Mesenchymal stem cell (in vitro differentiated cells and primary cell): ENCODE measurements at regions not wholly inside any gene's neighbourhood (a gene's known extent, or its start where the extent isn't known, plus 50 kb on each side); places are given as distances from the start of the nearest gene placed in this dataset.

ENCODE experiments used
- DNase-seq: peaks from one replicate; pipeline ENCODE4 v3.0.0-alpha.2; 2013
- H2AFZ ChIP-seq: one replicate; pipeline ENCODE4 v1.6.1; 2013; ENCODE audit warnings: low read depth, mild to moderate bottlenecking, control low read depth, inconsistent platforms, low read length, moderate library complexity
- H2AK5ac ChIP-seq: 2 replicates; pipeline ENCODE4 v1.6.1; 2013; ENCODE audit warnings: low read length, moderate library complexity, mild to moderate bottlenecking, inconsistent platforms; ENCODE audit not compliant: severe bottlenecking
- H2BK120ac ChIP-seq: one replicate; pipeline ENCODE4 v1.6.1; 2013; ENCODE audit warnings: low read depth, mild to moderate bottlenecking, inconsistent platforms, low read length, moderate library complexity
- H2BK12ac ChIP-seq, 2 experiments: one replicate each; pipeline ENCODE4 v1.6.1; 2013; ENCODE audit warnings: inconsistent platforms in 2 of 2, low read length in 2 of 2, mild to moderate bottlenecking in 2 of 2, moderate library complexity in 2 of 2, control low read depth in 1 of 2
- H2BK15ac ChIP-seq: one replicate; pipeline ENCODE4 v1.6.1; 2013; ENCODE audit warnings: mild to moderate bottlenecking, low read depth, inconsistent platforms; ENCODE audit not compliant: poor library complexity, severe bottlenecking
- H2BK5ac ChIP-seq: 2 replicates; pipeline ENCODE4 v1.6.1; 2013; ENCODE audit warnings: low read depth, mild to moderate bottlenecking, low read length, control low read depth, inconsistent platforms; ENCODE audit not compliant: poor library complexity, severe bottlenecking
- H3K14ac ChIP-seq, 2 experiments: one replicate each; pipeline ENCODE4 v1.6.1; 2013; ENCODE audit warnings: inconsistent platforms in 2 of 2, low read length in 2 of 2, control low read depth in 1 of 2, mild to moderate bottlenecking in 1 of 2, moderate library complexity in 1 of 2
- H3K18ac ChIP-seq, 2 experiments: one replicate each; pipeline ENCODE4 v1.6.1; 2013; ENCODE audit warnings: inconsistent platforms in 2 of 2, low read length in 2 of 2, control low read depth in 1 of 2, low read depth in 1 of 2, mild to moderate bottlenecking in 1 of 2
- H3K23ac ChIP-seq, 2 experiments: one replicate each; pipeline ENCODE4 v1.6.1; 2013; ENCODE audit warnings: inconsistent platforms in 2 of 2, low read length in 2 of 2, mild to moderate bottlenecking in 2 of 2, moderate library complexity in 2 of 2, control low read depth in 1 of 2
- H3K27ac ChIP-seq: 2 replicates; pipeline ENCODE4 v1.5.1; 2013; ENCODE audit warnings: mild to moderate bottlenecking, moderate library complexity, low read length, control low read depth, inconsistent platforms; ENCODE audit not compliant: poor library complexity, severe bottlenecking
- H3K27me3 ChIP-seq, 2 experiments: 2 replicates each; pipeline versions ENCODE4 v1.6.1 to v1.7.0; 2013; ENCODE audit warnings: low read length in 2 of 2, mild to moderate bottlenecking in 2 of 2, moderate library complexity in 2 of 2, control low read depth in 1 of 2, inconsistent platforms in 1 of 2; ENCODE audit not compliant: control insufficient read depth in 1 of 2, insufficient read depth in 1 of 2
- H3K36me3 ChIP-seq, 2 experiments: 2 replicates each; pipeline versions ENCODE4 v1.6.1 to v1.7.0; 2013; ENCODE audit warnings: low read length in 2 of 2, control low read depth in 1 of 2, inconsistent platforms in 1 of 2, low read depth in 1 of 2, mild to moderate bottlenecking in 1 of 2; ENCODE audit not compliant: insufficient read depth in 2 of 2, control insufficient read depth in 1 of 2
- H3K4ac ChIP-seq, 2 experiments: one replicate each; pipeline ENCODE4 v1.6.1; 2013; ENCODE audit warnings: inconsistent platforms in 2 of 2, low read length in 2 of 2, mild to moderate bottlenecking in 2 of 2, moderate library complexity in 2 of 2, control low read depth in 1 of 2, low read depth in 1 of 2
- H3K4me1 ChIP-seq: 2 replicates; pipeline ENCODE4 v1.6.1; 2013; ENCODE audit warnings: low read depth, low read length, control low read depth; ENCODE audit not compliant: control insufficient read depth, insufficient read depth
- H3K4me2 ChIP-seq: 2 replicates; pipeline ENCODE4 v1.6.1; 2013; ENCODE audit warnings: low read length, mild to moderate bottlenecking, inconsistent platforms; ENCODE audit not compliant: poor library complexity, severe bottlenecking
- H3K4me3 ChIP-seq, 2 experiments: 2 replicates each; pipeline versions ENCODE4 v1.5.1 to v1.7.0; 2013; ENCODE audit warnings: low read length in 2 of 2, mild to moderate bottlenecking in 2 of 2, control low read depth in 1 of 2, low read depth in 1 of 2; ENCODE audit not compliant: insufficient read depth in 1 of 2
- H3K79me1 ChIP-seq: replicated peaks from 2 replicates; pipeline ENCODE4 v1.6.1; 2013; ENCODE audit warnings: mild to moderate bottlenecking, control low read depth, low read length, inconsistent platforms; ENCODE audit not compliant: poor library complexity, severe bottlenecking
- H3K9ac ChIP-seq: 2 replicates; pipeline ENCODE4 v1.7.0; 2013; ENCODE audit warnings: mild to moderate bottlenecking, low read length, moderate library complexity
- H3K9me3 ChIP-seq: 2 replicates; pipeline ENCODE4 v1.7.0; 2013; ENCODE audit warnings: mild to moderate bottlenecking, low read length; ENCODE audit not compliant: control insufficient read depth
- H4K8ac ChIP-seq: one replicate; pipeline ENCODE4 v1.6.1; 2013; ENCODE audit warnings: inconsistent platforms, mild to moderate bottlenecking, low read length, moderate library complexity
- H4K91ac ChIP-seq: one replicate; pipeline ENCODE4 v1.6.1; 2013; ENCODE audit warnings: mild to moderate bottlenecking, low read length, inconsistent platforms
- WGBS: methylation state at CpG from one replicate; pipeline ENCODE4 v1.1.7; 2013; ENCODE audit warnings: mixed read lengths; 5-methylcytosine and 5-hydroxymethylcytosine counted together

DNA sequence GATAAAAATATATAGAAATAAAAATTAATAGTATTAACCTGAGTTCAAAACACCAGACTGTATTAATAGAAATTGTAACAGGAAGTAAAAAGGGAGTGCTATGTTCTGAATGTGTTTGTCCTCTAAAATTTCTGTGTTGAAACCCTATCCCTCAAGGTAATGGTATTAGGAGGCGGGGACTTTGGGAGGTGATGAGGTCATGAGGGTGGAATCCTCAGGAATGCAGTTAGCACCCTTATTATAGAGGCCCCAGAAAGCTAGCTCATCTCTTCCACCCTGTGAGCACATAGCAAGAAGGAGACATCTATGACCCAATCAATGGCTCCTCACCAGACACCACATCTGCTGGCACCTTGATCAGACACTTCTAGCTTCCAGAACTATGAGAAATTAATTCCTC, 124.5 kb downstream of the CMPK2 start:
- H2BK15ac ChIP-seq, result no peak overlapping the region
- H2BK120ac ChIP-seq, result no peak overlapping the region
- H3K9me3 ChIP-seq, result no peaks in the 10 kb centered on the region
- H3K14ac ChIP-seq, result no peak overlapping the region
- H2BK5ac ChIP-seq, result no peak overlapping the region
- no peak overlapping the region for H3K27ac ChIP-seq
- no peak overlapping the region for H3K23ac ChIP-seq
- no peaks in the 10 kb centered on the region for H3K36me3 ChIP-seq
- DNase-seq, result no peak
- H3K9ac ChIP-seq, result no peak overlapping the region
- H3K4me2 ChIP-seq, result no peak overlapping the region
- H3K4me3 ChIP-seq, result no peak overlapping the region
- no peaks in the 10 kb centered on the region for H3K4me1 ChIP-seq
- no peak overlapping the region for H3K4ac ChIP-seq
- no peak overlapping the region for H2AK5ac ChIP-seq
- H3K79me1 ChIP-seq, result no peaks in the 10 kb centered on the region
- no peak overlapping the region for H2BK12ac ChIP-seq
- WGBS, result 67% methylated on average over 1 of the region's 1 CpG
- no peaks in the 10 kb centered on the region for H3K27me3 ChIP-seq
- H4K91ac ChIP-seq, result no peak overlapping the region
- H3K18ac ChIP-seq, result no peak overlapping the region
- H4K8ac ChIP-seq, result no peak overlapping the region
- H2AFZ ChIP-seq, result no peak overlapping the region

GRCh38 chr2:6744038-6744437, 121.7 kb downstream of the CMPK2 start:
- no peak overlapping the region for H2AK5ac ChIP-seq
- H3K9ac ChIP-seq, result no peak overlapping the region
- WGBS, result 100% methylated on average over 2 of the region's 4 CpGs
- DNase-seq, result no peak
- no peak overlapping the region for H2BK15ac ChIP-seq
- no peak overlapping the region for H3K4me3 ChIP-seq
- H2BK12ac ChIP-seq, result no peak overlapping the region
- H3K79me1 ChIP-seq, result no peaks in the 10 kb centered on the region
- no peak overlapping the region for H4K8ac ChIP-seq
- no peaks in the 10 kb centered on the region for H3K36me3 ChIP-seq
- no peaks in the 10 kb centered on the region for H3K4me1 ChIP-seq
- H4K91ac ChIP-seq, result no peak overlapping the region
- no peak overlapping the region for H2BK5ac ChIP-seq
- H3K4me2 ChIP-seq, result no peak overlapping the region
- no peak overlapping the region for H3K27ac ChIP-seq
- no peak overlapping the region for H3K18ac ChIP-seq
- no peak overlapping the region for H2AFZ ChIP-seq
- H2BK120ac ChIP-seq, result no peak overlapping the region
- H3K27me3 ChIP-seq, result no peaks in the 10 kb centered on the region
- no peak overlapping the region for H3K4ac ChIP-seq
- H3K9me3 ChIP-seq, result no peaks in the 10 kb centered on the region
- no peak overlapping the region for H3K23ac ChIP-seq
- no peak overlapping the region for H3K14ac ChIP-seq

GRCh38 chr2:6747433-6747832, 118.3 kb downstream of the CMPK2 start:
- Histone ChIP-seq H3K18ac (no peak overlapping the region), H2AFZ (no peak overlapping the region), H2BK5ac (no peak overlapping the region), H2BK12ac (no peak overlapping the region), H3K9me3 (no peaks in the 10 kb centered on the region), H3K79me1 (no peaks in the 10 kb centered on the region), H3K9ac (no peak overlapping the region), H4K8ac (no peak overlapping the region), H3K14ac (no peak overlapping the region), H3K23ac (no peak overlapping the region), H3K4me2 (no peak overlapping the region), H4K91ac (no peak overlapping the region), H2BK15ac (no peak overlapping the region), H3K36me3 (no peaks in the 10 kb centered on the region), H2AK5ac (no peak overlapping the region), H3K4me1 (no peaks in the 10 kb centered on the region), H3K27me3 (no peaks in the 10 kb centered on the region), H3K4ac (no peak overlapping the region), H3K4me3 (no peak overlapping the region), H2BK120ac (no peak overlapping the region), H3K27ac (no peak overlapping the region)
- DNase-seq, result no peak
- WGBS, result no CpG with 5 or more reads among the region's 1 CpG

GRCh38 chr2:6748406-6749067, 117.2 kb downstream of the CMPK2 start:
- no peak overlapping the region for H2BK120ac ChIP-seq
- H3K27ac ChIP-seq, result no peak overlapping the region
- WGBS, result 48% methylated on average over 6 of the region's 8 CpGs
- no peaks in the 10 kb centered on the region for H3K27me3 ChIP-seq
- H3K9ac ChIP-seq, result no peak overlapping the region
- H3K36me3 ChIP-seq, result no peaks in the 10 kb centered on the region
- no peak overlapping the region for H4K8ac ChIP-seq
- no peaks in the 10 kb centered on the region for H3K9me3 ChIP-seq
- H3K4ac ChIP-seq, result no peak overlapping the region
- no peak for DNase-seq
- no peak overlapping the region for H2BK5ac ChIP-seq
- no peaks in the 10 kb centered on the region for H3K4me1 ChIP-seq
- H3K14ac ChIP-seq, result no peak overlapping the region
- H2BK15ac ChIP-seq, result no peak overlapping the region
- no peak overlapping the region for H3K18ac ChIP-seq
- H2BK12ac ChIP-seq, result no peak overlapping the region
- H4K91ac ChIP-seq, result no peak overlapping the region
- no peak overlapping the region for H3K4me3 ChIP-seq
- H2AFZ ChIP-seq, result no peak overlapping the region
- H3K23ac ChIP-seq, result no peak overlapping the region
- no peak overlapping the region for H2AK5ac ChIP-seq
- H3K4me2 ChIP-seq, result no peak overlapping the region
- H3K79me1 ChIP-seq, result no peaks in the 10 kb centered on the region
